ENCODE measurements at regions not wholly inside any gene's neighbourhood (a gene's known extent, or its start where the extent isn't known, plus 50 kb on each side); places are given as distances from the start of the nearest gene placed in this dataset.

DNA sequence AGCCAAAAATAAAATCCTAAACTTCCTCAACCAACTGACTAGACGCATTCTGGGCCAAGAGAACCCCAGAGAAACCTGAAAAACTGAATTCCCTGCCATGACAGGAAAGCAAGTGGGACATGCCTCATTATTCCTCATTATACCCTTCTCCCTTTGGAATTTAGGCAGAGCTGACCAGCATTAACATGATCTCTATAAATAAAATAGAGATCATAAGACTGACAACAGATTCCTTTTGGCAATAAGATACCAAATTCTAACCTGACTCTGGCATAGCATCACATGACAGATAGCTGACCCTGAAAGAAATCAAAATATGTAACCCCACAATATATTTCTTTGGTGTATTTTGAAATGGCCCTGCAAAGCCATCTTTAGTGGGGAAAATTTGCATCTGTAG, 277.8 kb upstream of the SLC14A2 start:
- Mint-ChIP-seq H3K27me3 (ENCODE audit: low read depth) (no peaks in the 10 kb centered on the region), H3K4me3 (no peak overlapping the region), H3K9me3 (no peaks in the 10 kb centered on the region), H3K27ac (no peak overlapping the region), H3K36me3 (no peaks in the 10 kb centered on the region), H3K4me1 (peaks cover 15% of the 10 kb centered on the region)
- DNase-seq (ENCODE audit: low spot score in 2 of 2, unreplicated experiment in 2 of 2) = no peak
- no peak for TF ChIP-seq CTCF (IDR thresholded peaks at IDR 0.05; ENCODE audit: unreplicated experiment)

GRCh38 chr18:45339810-45340550, 275.3 kb upstream of the SLC14A2 start:
- Mint-ChIP-seq H3K9me3 (no peaks in the 10 kb centered on the region), H3K4me1 (peaks cover 9% of the 10 kb centered on the region), H3K27ac (no peak overlapping the region), H3K4me3 (no peak overlapping the region), H3K27me3 (ENCODE audit: low read depth) (no peaks in the 10 kb centered on the region), H3K36me3 (no peaks in the 10 kb centered on the region)
- DNase-seq (ENCODE audit: low spot score in 2 of 2, unreplicated experiment in 2 of 2) = no peak
- no peak for TF ChIP-seq CTCF (IDR thresholded peaks at IDR 0.05; ENCODE audit: unreplicated experiment)

- H3K4me1 Mint-ChIP-seq = peaks cover 6% of the 10 kb centered on the region
- no peak overlapping the region for H3K4me3 Mint-ChIP-seq
- H3K27ac Mint-ChIP-seq = no peak overlapping the region
- no peak for TF ChIP-seq CTCF (IDR thresholded peaks at IDR 0.05; ENCODE audit: unreplicated experiment)
- no peaks in the 10 kb centered on the region for H3K9me3 Mint-ChIP-seq
- H3K27me3 Mint-ChIP-seq (ENCODE audit: low read depth) = no peaks in the 10 kb centered on the region
- H3K36me3 Mint-ChIP-seq = no peaks in the 10 kb centered on the region
- no peak for DNase-seq (ENCODE audit: low spot score in 2 of 2, unreplicated experiment in 2 of 2)
Measured at GRCh38 chr18:45340884-45341283, 274.4 kb upstream of the SLC14A2 start.

- H3K27me3 Mint-ChIP-seq (ENCODE audit: low read depth) = no peaks in the 10 kb centered on the region
- DNase-seq (ENCODE audit: low spot score in 2 of 2, unreplicated experiment in 2 of 2) = no peak
- H3K4me1 Mint-ChIP-seq = peaks cover 6% of the 10 kb centered on the region
- H3K9me3 Mint-ChIP-seq = no peaks in the 10 kb centered on the region
- no peak for TF ChIP-seq CTCF (IDR thresholded peaks at IDR 0.05; ENCODE audit: unreplicated experiment)
- H3K36me3 Mint-ChIP-seq = no peaks in the 10 kb centered on the region
- H3K27ac Mint-ChIP-seq = no peak overlapping the region
- H3K4me3 Mint-ChIP-seq = no peak overlapping the region
Measured at GRCh38 chr18:45341454-45341853, 273.8 kb upstream of the SLC14A2 start.

- Mint-ChIP-seq H3K4me1 (peaks cover 6% of the 10 kb centered on the region), H3K27me3 (ENCODE audit: low read depth) (no peaks in the 10 kb centered on the region), H3K27ac (no peak overlapping the region), H3K4me3 (no peak overlapping the region), H3K9me3 (no peaks in the 10 kb centered on the region), H3K36me3 (no peaks in the 10 kb centered on the region)
- DNase-seq (ENCODE audit: low spot score in 2 of 2, unreplicated experiment in 2 of 2) = no peak
- no peak for TF ChIP-seq CTCF (IDR thresholded peaks at IDR 0.05; ENCODE audit: unreplicated experiment)
Measured at GRCh38 chr18:45342166-45342565, 273.1 kb upstream of the SLC14A2 start.

Measured in mesothelial cell of epicardium (in vitro differentiated cells).